Heart right ventricle (tissue), 16 donors: ENCODE measurements at regions not wholly inside any gene's neighbourhood (a gene's known extent, or its start where the extent isn't known, plus 50 kb on each side); places are given as distances from the start of the nearest gene placed in this dataset.
A peak's percentile ranks its signal among the peaks of the same experiment; 100 is the strongest.
"Not testable (repeated sequence)": the region's sequence is repeated elsewhere in the genome, so short reads cannot be mapped to it uniquely, and the experiment has no call there.

Experiments
- ATAC-seq, 8 donors: fragments of 200-7000 bp; cut with Tn5 transposase; one replicate each; pipeline ENCODE4 v1.9.1; 2020; ENCODE audit warnings: mild to moderate bottlenecking in 8 of 8, moderate library complexity in 8 of 8, moderate number of reproducible peaks in 1 of 8
- DNase-seq, 2 donors: peaks; one replicate each; pipeline ENCODE4 v3.0.0-alpha.2; 2020
- H3K27ac ChIP-seq, 10 donors: fragments of 200-600 bp; sonication (generic) in 2 of 10; one replicate each; pipeline versions ENCODE4 v1.5.0 to v1.8.0; 2020 to 2022; ENCODE audit warnings: mild to moderate bottlenecking in 3 of 10
- H3K27me3 ChIP-seq, 7 donors: fragments of 200-600 bp; one replicate each; pipeline ENCODE4 v1.8.0; 2021 to 2022; ENCODE audit warnings: mild to moderate bottlenecking in 2 of 7
- H3K36me3 ChIP-seq, 9 donors: fragments of 200-600 bp; sonication (generic) in 1 of 9; one replicate each; pipeline versions ENCODE4 v1.5.0 to v1.8.0; 2020 to 2022; ENCODE audit warnings: mild to moderate bottlenecking in 2 of 9
- H3K4me1 ChIP-seq, 9 donors: fragments of 200-600 bp; sonication (generic) in 1 of 9; one replicate each; pipeline versions ENCODE4 v1.5.0 to v1.8.0; 2020 to 2022; ENCODE audit warnings: mild to moderate bottlenecking in 4 of 9
- H3K4me3 ChIP-seq, 10 donors: fragments of 200-600 bp; sonication (generic) in 2 of 10; one replicate each; pipeline versions ENCODE4 v1.5.0 to v1.8.0; 2020 to 2022; ENCODE audit warnings: mild to moderate bottlenecking in 7 of 10, moderate library complexity in 2 of 10
- H3K9me3 ChIP-seq, 11 donors: fragments of 200-600 bp in 10 of 11; sonication (generic) in 2 of 11; one replicate each; pipeline versions ENCODE4 v1.5.0 to v1.8.0; 2013 to 2022; ENCODE audit warnings: mild to moderate bottlenecking in 2 of 11, control low read depth in 1 of 11, moderate library complexity in 1 of 11
- CTCF ChIP-seq, 9 donors: fragments of 200-600 bp; sonication (generic) in 2 of 9; IDR thresholded peaks; one replicate each; pipeline versions ENCODE4 v1.5.0 to v1.8.0; 2021 to 2022; ENCODE audit warnings: antibody characterized with exemption in 9 of 9, mild to moderate bottlenecking in 5 of 9, moderate library complexity in 1 of 9
- WGBS, 2 donors: extraction: QIAGEN DNeasy Blood & Tissue Kit; methylation state at CpG; one replicate each; pipeline ENCODE4 v1.1.7; 2013; ENCODE audit warnings: inconsistent platforms in 1 of 2; 5-methylcytosine and 5-hydroxymethylcytosine counted together
- intact Hi-C, 10 donors: fragments of 100-400 bp; cut with DNase I; formaldehyde crosslinking; loops; one replicate each; pipeline versions ENCODE4 v1.11.1 to v1.14.2; 2022
- donor health status: Arrhythmogenic right ventricular cardiomyopathy.
- donor health status: ischemic (EF 13 %, LVEDD 7.1; RV severe dilation, severe dysfunction).
- donor health status: healthy with polysubstance abuse.
- donor health status: DM: no; HTN: yes; CAD: no.
- donor health status: DM: no; HTN: no; CAD: no.
- donor health status: ischemic (EF 25% LVEDD 6.9; RV normal size, moderate dysfunction).
- donor health status: ischemic (EF 25% LVEDD 5.7; RV mildly dilated, moderate dysfunction).
- donor health status: healthy.
- donor health status: DM: yes; HTN: yes; CAD: no.
- donor health status: Ischemic cardiomyopathy.
- donor health status: ischemic (EF 35%, LVEDD 5.7; RV mildly dilated, moderate dysfunction).
- donor health status: nonischemic (EF 11% LVEDD 7.7; RV severe dilation, severe dysfunction).
- donor health status: DM: yes; HTN: yes; CAD: no.
- donor health status: PGD.
- donor health status: ischemic (EF 29% LVEDD 5.4; RV normal size, mild dysfunction).
- donor health status: nonischemic (EF 23%, LVEDD 6.1; RV moderate dilation, normal function).

DNA sequence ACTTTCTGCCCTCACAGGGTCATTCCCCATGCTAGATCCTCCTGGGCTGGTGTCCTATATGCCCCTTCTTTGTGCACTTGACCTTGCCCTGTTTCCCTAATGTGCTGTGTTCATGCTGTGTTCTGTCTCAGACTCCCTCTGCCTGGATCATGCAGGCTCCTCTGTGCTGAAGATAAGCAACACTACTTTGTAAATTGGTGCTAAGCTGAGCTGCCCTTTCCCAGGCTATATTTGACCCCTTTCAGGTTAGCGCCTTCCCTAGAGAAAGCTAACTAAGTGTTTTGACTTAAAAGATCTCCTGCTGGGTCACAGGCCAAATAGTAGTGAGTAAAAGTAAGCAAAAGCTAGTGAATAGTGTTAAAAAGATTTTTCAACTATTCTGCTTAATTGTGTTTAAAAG, 257.2 kb upstream of the RGPD4 start:
- Histone ChIP-seq H3K9me3 (no peaks in the 10 kb centered on the region), H3K27me3 (no peaks in the 10 kb centered on the region), H3K27ac (no peak overlapping the region), H3K4me1 (no peaks in the 10 kb centered on the region), H3K4me3 (no peak overlapping the region), H3K36me3 (no peaks in the 10 kb centered on the region)
- no peak for ATAC-seq
- TF ChIP-seq CTCF (IDR thresholded peaks at IDR 0.05): no peak
- 59 to 74% methylated on average over 1 of the region's 1 CpG for WGBS, 2 donors
- no peak for DNase-seq
- intact Hi-C loops: no loop called here

DNA sequence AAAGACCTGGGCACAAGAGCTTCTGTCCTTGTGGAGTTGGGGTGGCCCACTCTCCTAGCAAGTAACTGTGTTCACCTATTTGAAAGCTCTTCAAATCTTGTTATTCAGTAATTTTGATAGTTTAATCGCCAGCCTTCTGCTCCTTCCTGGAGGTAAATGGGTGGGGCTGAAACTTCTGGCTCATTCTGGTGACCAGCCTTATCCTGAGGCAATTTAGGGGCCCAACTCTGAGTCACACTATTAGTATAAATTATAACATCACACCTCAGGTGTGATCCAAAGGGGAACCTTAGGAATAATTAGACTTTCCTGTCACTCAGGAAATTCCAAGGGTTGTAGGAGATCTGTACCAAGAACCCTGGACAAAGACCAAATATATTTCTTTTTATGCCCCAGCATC, 255.8 kb upstream of the RGPD4 start:
- intact Hi-C loops: no loop called here
- no peak for ATAC-seq
- WGBS, 2 donors: 86 to 93% methylated on average over 1 of the region's 1 CpG
- Histone ChIP-seq H3K27me3 (no peaks in the 10 kb centered on the region), H3K4me3 (no peak overlapping the region), H3K27ac (no peak overlapping the region), H3K4me1 (no peaks in the 10 kb centered on the region), H3K9me3 (no peaks in the 10 kb centered on the region), H3K36me3 (no peaks in the 10 kb centered on the region)
- TF ChIP-seq CTCF (IDR thresholded peaks at IDR 0.05): no peak
- no peak for DNase-seq

DNA sequence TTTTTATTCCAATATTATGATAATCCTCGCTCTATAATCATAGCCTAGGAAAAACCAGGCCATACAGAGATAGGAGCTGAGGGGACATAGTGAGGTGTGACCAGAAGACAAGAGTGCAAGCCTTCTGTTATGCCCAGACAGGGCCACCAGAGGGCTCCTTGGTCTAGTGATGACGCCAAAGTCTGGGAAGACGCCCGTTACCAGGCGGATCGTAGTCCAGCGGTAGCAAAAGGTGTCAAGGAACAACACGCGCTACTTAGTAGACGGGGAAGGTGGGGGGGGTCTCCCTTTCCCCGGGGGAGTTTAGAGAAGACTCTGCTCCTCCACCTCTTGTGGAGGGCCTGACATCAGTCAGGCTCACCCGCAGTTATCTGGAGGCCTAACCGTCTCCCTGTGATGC, 253.8 kb upstream of the RGPD4 start:
- intact Hi-C loops, DNase-seq: not testable (repeated sequence)

GRCh38 chr2:107576991-107577390, 249.7 kb upstream of the RGPD4 start:
- Histone ChIP-seq H3K27me3 (no peaks in the 10 kb centered on the region), H3K4me3 (no peak overlapping the region), H3K9me3 (no peaks in the 10 kb centered on the region), H3K4me1 (no peaks in the 10 kb centered on the region), H3K36me3 (no peaks in the 10 kb centered on the region), H3K27ac (no peak overlapping the region)
- no peak for TF ChIP-seq CTCF (IDR thresholded peaks at IDR 0.05)
- intact Hi-C loops: no loop called here
- ATAC-seq: no peak
- WGBS, 2 donors: 72 to 79% methylated on average over 5 of the region's 5 CpGs
- DNase-seq: no peak

More for the DNA sequence above, 253.8 kb upstream of the RGPD4 start:
- not testable (repeated sequence) for H3K4me1 ChIP-seq, H3K36me3 ChIP-seq, H3K9me3 ChIP-seq, ATAC-seq, H3K27ac ChIP-seq, H3K4me3 ChIP-seq, H3K27me3 ChIP-seq
- WGBS, 2 donors: 82 to 86% methylated on average over 11 to 13 of the region's 13 CpGs
- peak in 7 of 9 donors; percentile 15 to 41 (median 23) for TF ChIP-seq CTCF (IDR thresholded peaks at IDR 0.05)

GRCh38 chr2:107582487-107582886, 244.2 kb upstream of the RGPD4 start:
- intact Hi-C loops: no loop called here
- TF ChIP-seq CTCF (IDR thresholded peaks at IDR 0.05): no peak

More at GRCh38 chr2:107582487-107582886, 244.2 kb upstream of the RGPD4 start:
- DNase-seq (no peak), ATAC-seq (no peak)
- H3K4me3 ChIP-seq: no peak overlapping the region
- H3K9me3 ChIP-seq: no peaks in the 10 kb centered on the region
- H3K4me1 ChIP-seq: no peaks in the 10 kb centered on the region
- H3K27me3 ChIP-seq: no peaks in the 10 kb centered on the region
- no peaks in the 10 kb centered on the region for H3K36me3 ChIP-seq
- no peak overlapping the region for H3K27ac ChIP-seq
